Gastroesophageal sphincter (tissue), 4 donors: ENCODE measurements at regions not wholly inside any gene's neighbourhood (a gene's known extent, or its start where the extent isn't known, plus 50 kb on each side); places are given as distances from the start of the nearest gene placed in this dataset.

Source experiments
- ATAC-seq: fragments of 150-250 bp; one replicate; pipeline ENCODE4 v1.9.1; 2016; ENCODE audit warnings: mild to moderate bottlenecking, moderate library complexity
- H3K27ac ChIP-seq, 4 donors: fragments of 200-600 bp; sonication (generic) in 3 of 4; 1 replicate in 3 of 4; 2 replicates in 1 of 4; pipeline ENCODE4 v1.5.1; 2016 to 2019
- H3K27me3 ChIP-seq: fragments of 200-600 bp; sonication (generic); one replicate; pipeline ENCODE4 v1.5.1; 2019
- H3K36me3 ChIP-seq, 2 donors: fragments of 200-600 bp; sonication (generic); one replicate each; pipeline ENCODE4 v1.5.1; 2019; ENCODE audit warnings: control low read depth in 1 of 2
- H3K4me1 ChIP-seq, 3 donors: fragments of 200-600 bp; sonication (generic); 1 replicate in 2 of 3; 2 replicates in 1 of 3; pipeline ENCODE4 v1.5.1; 2016 to 2019; ENCODE audit warnings: control low read depth in 2 of 3
- H3K4me3 ChIP-seq, 2 donors: fragments of 200-600 bp; sonication (generic); one replicate each; pipeline ENCODE4 v1.5.1; 2019; ENCODE audit warnings: mild to moderate bottlenecking in 1 of 2, moderate library complexity in 1 of 2
- H3K9me3 ChIP-seq, 3 donors: fragments of 200-600 bp; sonication (generic); one replicate each; pipeline ENCODE4 v1.5.1; 2017 to 2019; ENCODE audit warnings: control low read depth in 2 of 3
- EP300 ChIP-seq: sonication (generic); formaldehyde crosslinking; IDR thresholded peaks from one replicate; pipeline ENCODE4 v1.6.1; 2017; ENCODE audit warnings: antibody characterized with exemption, mild to moderate bottlenecking
- POLR2A ChIP-seq, 2 donors: fragments of 450-650 bp; IDR thresholded peaks; one replicate each; pipeline ENCODE4 v1.6.1; 2017; ENCODE audit warnings: antibody characterized with exemption in 2 of 2, mild to moderate bottlenecking in 2 of 2, moderate library complexity in 1 of 2
- POLR2AphosphoS5 ChIP-seq: sonication (generic); formaldehyde crosslinking; IDR thresholded peaks from one replicate; pipeline ENCODE4 v1.6.1; 2017; ENCODE audit warnings: antibody characterized with exemption
- WGBS, 2 donors: methylation state at CpG; one replicate each; pipeline ENCODE4 v1.1.5; 2018; ENCODE audit warnings: low coverage in 1 of 2; 5-methylcytosine and 5-hydroxymethylcytosine counted together
- TF ChIP-seq, protein P1 (sequence below), 4 experiments: fragments of 200-600 bp in 2 of 4; fragments of 450-650 bp in 2 of 4; sonication (generic) in 1 of 4; IDR thresholded peaks; one replicate each; pipeline ENCODE4 v1.5.1; 2017 to 2019; ENCODE audit warnings: antibody characterized with exemption in 4 of 4, mild to moderate bottlenecking in 2 of 4, moderate library complexity in 2 of 4

GRCh38 chr9:85248514-85249312 lies 493.0 kb downstream of the AGTPBP1 start:
- ATAC-seq = no peak
- TF ChIP-seq, protein P1, sequence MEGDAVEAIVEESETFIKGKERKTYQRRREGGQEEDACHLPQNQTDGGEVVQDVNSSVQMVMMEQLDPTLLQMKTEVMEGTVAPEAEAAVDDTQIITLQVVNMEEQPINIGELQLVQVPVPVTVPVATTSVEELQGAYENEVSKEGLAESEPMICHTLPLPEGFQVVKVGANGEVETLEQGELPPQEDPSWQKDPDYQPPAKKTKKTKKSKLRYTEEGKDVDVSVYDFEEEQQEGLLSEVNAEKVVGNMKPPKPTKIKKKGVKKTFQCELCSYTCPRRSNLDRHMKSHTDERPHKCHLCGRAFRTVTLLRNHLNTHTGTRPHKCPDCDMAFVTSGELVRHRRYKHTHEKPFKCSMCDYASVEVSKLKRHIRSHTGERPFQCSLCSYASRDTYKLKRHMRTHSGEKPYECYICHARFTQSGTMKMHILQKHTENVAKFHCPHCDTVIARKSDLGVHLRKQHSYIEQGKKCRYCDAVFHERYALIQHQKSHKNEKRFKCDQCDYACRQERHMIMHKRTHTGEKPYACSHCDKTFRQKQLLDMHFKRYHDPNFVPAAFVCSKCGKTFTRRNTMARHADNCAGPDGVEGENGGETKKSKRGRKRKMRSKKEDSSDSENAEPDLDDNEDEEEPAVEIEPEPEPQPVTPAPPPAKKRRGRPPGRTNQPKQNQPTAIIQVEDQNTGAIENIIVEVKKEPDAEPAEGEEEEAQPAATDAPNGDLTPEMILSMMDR (IDR thresholded peaks at IDR 0.05) = no peak
- no peak for TF ChIP-seq POLR2A (IDR thresholded peaks at IDR 0.05)
- no peak for TF ChIP-seq EP300
- TF ChIP-seq POLR2AphosphoS5 = no peak
- H3K27ac ChIP-seq = no peak overlapping the region
- no peaks in the 10 kb centered on the region for H3K27me3 ChIP-seq
- no peaks in the 10 kb centered on the region for H3K4me1 ChIP-seq
- no peaks in the 10 kb centered on the region for H3K36me3 ChIP-seq
- no peak overlapping the region for H3K4me3 ChIP-seq
- 67% methylated on average over 1 of the region's 2 CpGs; no CpG with 5 or more reads in 1 of the 2 donors for WGBS, 2 donors
- no peaks in the 10 kb centered on the region for H3K9me3 ChIP-seq

DNA sequence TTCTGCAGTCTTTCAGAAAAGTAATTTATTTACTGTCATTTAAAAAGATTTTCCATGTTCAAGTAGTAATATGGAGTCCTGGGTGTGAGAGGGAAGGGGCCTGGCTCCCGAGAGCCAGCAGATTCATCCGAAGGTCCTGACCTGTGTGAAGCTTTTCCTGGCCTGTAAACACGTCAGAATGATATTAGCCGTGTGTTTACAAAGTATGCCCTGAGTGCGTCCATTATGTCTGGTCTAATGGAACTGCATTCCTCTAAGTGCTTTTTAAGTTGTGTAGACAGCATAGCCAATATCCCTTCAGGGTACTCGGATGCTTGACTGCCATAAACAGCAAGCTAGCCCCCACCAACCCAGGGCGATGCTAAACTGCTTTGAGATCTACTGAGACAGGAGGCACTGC lies 495.2 kb downstream of the AGTPBP1 start:
- no peaks in the 10 kb centered on the region for H3K9me3 ChIP-seq
- no peak overlapping the region for H3K4me3 ChIP-seq
- no peak for ATAC-seq
- no peak for TF ChIP-seq EP300
- TF ChIP-seq POLR2A (IDR thresholded peaks at IDR 0.05) = no peak
- TF ChIP-seq, protein P1 (IDR thresholded peaks at IDR 0.05) = no peak
- no peak for TF ChIP-seq POLR2AphosphoS5
- H3K27ac ChIP-seq = no peak overlapping the region
- no peaks in the 10 kb centered on the region for H3K27me3 ChIP-seq
- no peaks in the 10 kb centered on the region for H3K4me1 ChIP-seq
- no peaks in the 10 kb centered on the region for H3K36me3 ChIP-seq
- 35 to 54% methylated on average over 4 to 6 of the region's 7 CpGs for WGBS, 2 donors

DNA sequence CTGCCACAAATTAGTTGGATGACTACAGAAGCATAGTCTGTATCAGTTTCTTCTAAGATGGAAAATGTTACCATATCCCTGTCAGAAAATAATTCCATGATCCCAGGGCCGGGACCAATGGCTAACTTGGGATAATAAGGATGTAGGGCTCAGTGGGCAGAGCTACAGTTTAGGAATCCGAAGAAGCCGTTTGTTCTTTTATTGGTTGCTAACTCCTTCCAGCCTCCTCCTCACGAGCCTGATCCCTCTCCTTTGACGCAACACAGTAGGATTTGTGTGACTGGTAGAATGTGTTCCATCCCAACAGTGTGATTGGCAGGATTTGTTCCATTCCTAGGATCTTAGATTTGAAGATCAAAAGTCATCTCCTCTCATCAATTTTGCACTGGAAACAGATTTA lies 496.9 kb downstream of the AGTPBP1 start:
- ATAC-seq = no peak
- peaks cover 0 to 6% (median 0%) of the 10 kb centered on the region in 3 donors for H3K9me3 ChIP-seq
- 60 to 62% methylated on average over 1 to 5 of the region's 5 CpGs for WGBS, 2 donors
- no peaks in the 10 kb centered on the region for H3K27me3 ChIP-seq
- H3K27ac ChIP-seq = no peak overlapping the region
- H3K36me3 ChIP-seq = no peaks in the 10 kb centered on the region
- H3K4me1 ChIP-seq = no peaks in the 10 kb centered on the region
- H3K4me3 ChIP-seq = no peak overlapping the region
- TF ChIP-seq EP300 (no peak), POLR2AphosphoS5 (no peak), POLR2A (IDR thresholded peaks at IDR 0.05) (no peak)
- TF ChIP-seq, protein P1 (IDR thresholded peaks at IDR 0.05) = no peak

- Histone ChIP-seq H3K27ac (no peak overlapping the region), H3K27me3 (no peaks in the 10 kb centered on the region), H3K4me3 (no peak overlapping the region), H3K36me3 (no peaks in the 10 kb centered on the region), H3K9me3 (peaks cover 0 to 15% (median 0%) of the 10 kb centered on the region in 3 donors), H3K4me1 (no peaks in the 10 kb centered on the region)
- WGBS, 2 donors = 86 to 100% methylated on average over 3 of the region's 3 CpGs
- TF ChIP-seq, protein P1 (IDR thresholded peaks at IDR 0.05) = no peak
- TF ChIP-seq POLR2AphosphoS5 (no peak), EP300 (no peak), POLR2A (IDR thresholded peaks at IDR 0.05) (no peak)
- ATAC-seq = no peak
Measured at GRCh38 chr9:85243977-85244376, 497.8 kb downstream of the AGTPBP1 start.

GRCh38 chr9:85237478-85237877 lies 504.3 kb downstream of the AGTPBP1 start:
- WGBS, 2 donors = 14% methylated on average over 1 of the region's 1 CpG; no CpG with 5 or more reads in 1 of the 2 donors
- Histone ChIP-seq H3K27me3 (peaks cover 7% of the 10 kb centered on the region), H3K27ac (no peak overlapping the region), H3K4me3 (no peak overlapping the region), H3K36me3 (no peaks in the 10 kb centered on the region), H3K9me3 (peaks cover 0 to 18% (median 0%) of the 10 kb centered on the region in 3 donors), H3K4me1 (no peaks in the 10 kb centered on the region)
- no peak for ATAC-seq
- TF ChIP-seq EP300 (no peak), POLR2A (IDR thresholded peaks at IDR 0.05) (no peak), POLR2AphosphoS5 (no peak)
- TF ChIP-seq, protein P1 (IDR thresholded peaks at IDR 0.05) = no peak
